ENCODE measurements at regions not wholly inside any gene's neighbourhood (a gene's known extent, or its start where the extent isn't known, plus 50 kb on each side); places are given as distances from the start of the nearest gene placed in this dataset.
"Not testable (repeated sequence)": the region's sequence is repeated elsewhere in the genome, so short reads cannot be mapped to it uniquely, and the experiment has no call there.

GRCh38 chr4:128758314-128758922 is 51.1 kb upstream of the JADE1 start:
- H3K9me3 ChIP-seq (ENCODE audit: severe bottlenecking): no peaks in the 10 kb centered on the region
- no peak for DNase-seq
- no peak overlapping the region for H3K4me3 ChIP-seq (ENCODE audit: low read depth, low read length)
- H3K27ac ChIP-seq: peak overlapping the region; percentile 23
- TF ChIP-seq CTCF (IDR thresholded peaks at IDR 0.05; ENCODE audit: low read depth, low read length): no peak
- no peaks in the 10 kb centered on the region for H3K27me3 ChIP-seq (ENCODE audit: insufficient read depth, low read depth, severe bottlenecking)
- no peaks in the 10 kb centered on the region for H3K36me3 ChIP-seq

GRCh38 chr4:128757712-128758111 is 51.8 kb upstream of the JADE1 start:
- no peaks in the 10 kb centered on the region for H3K27me3 ChIP-seq (ENCODE audit: insufficient read depth, low read depth, severe bottlenecking)
- H3K27ac ChIP-seq: peak overlapping the region; percentile 23; the same call in 1 of the 2 replicates
- H3K4me3 ChIP-seq (ENCODE audit: low read depth, low read length): no peak overlapping the region
- no peak for TF ChIP-seq CTCF (IDR thresholded peaks at IDR 0.05; ENCODE audit: low read depth, low read length)
- no peaks in the 10 kb centered on the region for H3K36me3 ChIP-seq
- H3K9me3 ChIP-seq (ENCODE audit: severe bottlenecking): no peaks in the 10 kb centered on the region
- DNase-seq: peak; percentile 81

- H3K4me3 ChIP-seq (ENCODE audit: low read depth, low read length): no peak overlapping the region
- H3K36me3 ChIP-seq: no peaks in the 10 kb centered on the region
- H3K27ac ChIP-seq: no peak overlapping the region
- TF ChIP-seq CTCF (IDR thresholded peaks at IDR 0.05; ENCODE audit: low read depth, low read length): no peak
- H3K9me3 ChIP-seq (ENCODE audit: severe bottlenecking): no peaks in the 10 kb centered on the region
- DNase-seq: no peak
- no peaks in the 10 kb centered on the region for H3K27me3 ChIP-seq (ENCODE audit: insufficient read depth, low read depth, severe bottlenecking)
These were observed 58.1 kb upstream of the JADE1 start for GRCh38 chr4:128751354-128751753.

- not testable (repeated sequence) for DNase-seq; H3K27me3 ChIP-seq (ENCODE audit: insufficient read depth, low read depth, severe bottlenecking); H3K9me3 ChIP-seq (ENCODE audit: severe bottlenecking); H3K36me3 ChIP-seq; H3K27ac ChIP-seq; H3K4me3 ChIP-seq (ENCODE audit: low read depth, low read length)
These were observed 67.8 kb upstream of the JADE1 start for GRCh38 chr4:128741748-128742147.

- Histone ChIP-seq H3K27ac (no peak overlapping the region), H3K27me3 (ENCODE audit: insufficient read depth, low read depth, severe bottlenecking) (no peaks in the 10 kb centered on the region), H3K9me3 (ENCODE audit: severe bottlenecking) (peaks cover 2% of the 10 kb centered on the region), H3K36me3 (no peaks in the 10 kb centered on the region), H3K4me3 (ENCODE audit: low read depth, low read length) (no peak overlapping the region)
- TF ChIP-seq CTCF (IDR thresholded peaks at IDR 0.05; ENCODE audit: low read depth, low read length): no peak
- no peak for DNase-seq
These were observed 72.4 kb upstream of the JADE1 start for GRCh38 chr4:128737098-128737513.

- TF ChIP-seq CTCF (IDR thresholded peaks at IDR 0.05; ENCODE audit: low read depth, low read length): no peak
- Histone ChIP-seq H3K9me3 (ENCODE audit: severe bottlenecking) (peaks cover 2% of the 10 kb centered on the region), H3K4me3 (ENCODE audit: low read depth, low read length) (no peak overlapping the region), H3K27me3 (ENCODE audit: insufficient read depth, low read depth, severe bottlenecking) (no peaks in the 10 kb centered on the region), H3K36me3 (no peaks in the 10 kb centered on the region), H3K27ac (no peak overlapping the region)
- no peak for DNase-seq
These were observed 73.8 kb upstream of the JADE1 start for GRCh38 chr4:128735714-128736113.
